ENCODE measurements at regions not wholly inside any gene's neighbourhood (a gene's known extent, or its start where the extent isn't known, plus 50 kb on each side); places are given as distances from the start of the nearest gene placed in this dataset.

- no peak for TF ChIP-seq AKNA (CRISPR knock-in tag; IDR thresholded peaks at IDR 0.05; ENCODE audit: borderline replicate concordance)
- TF ChIP-seq ZNF446 (CRISPR knock-in tag; IDR thresholded peaks at IDR 0.05) = no peak
- TF ChIP-seq ZNF343 (CRISPR knock-in tag; IDR thresholded peaks at IDR 0.05) = no peak
- TF ChIP-seq GLI4 (CRISPR knock-in tag; IDR thresholded peaks at IDR 0.05; ENCODE audit: borderline replicate concordance) = no peak
- no peak for TF ChIP-seq ZUFSP (CRISPR knock-in tag; IDR thresholded peaks at IDR 0.05; ENCODE audit: borderline replicate concordance)
- TF ChIP-seq ZNF607 (CRISPR knock-in tag; IDR thresholded peaks at IDR 0.05; ENCODE audit: borderline replicate concordance) = no peak
These were observed 436.2 kb downstream of the BRD1 start (continued) for GRCh38 chr22:49391436-49391835.

- Histone ChIP-seq H3K4me3 (replicated peaks in 1 of 3; ENCODE audit: insufficient read depth in 1 of 3, low read depth in 2 of 3, low read length in 3 of 3) (no peak overlapping the region), H3K9me3 (ENCODE audit: low read length) (no peaks in the 10 kb centered on the region), H3K9ac (ENCODE audit: insufficient read depth, low read depth, low read length) (no peak overlapping the region), H2AFZ (ENCODE audit: low read length) (no peak overlapping the region), H3K27me3 (ENCODE audit: control insufficient read depth in 1 of 2, insufficient read depth in 2 of 2, low read length in 2 of 2) (peaks cover 1 to 25% of the 10 kb centered on the region in 2 experiments; a peak in 3 of 5 replicates), H3K36me3 (replicated peaks in 1 of 2; ENCODE audit: control insufficient read depth in 1 of 2, insufficient read depth in 2 of 2, low read length in 2 of 2) (no peaks in the 10 kb centered on the region), H4K20me1 (ENCODE audit: insufficient read depth, low read length) (no peaks in the 10 kb centered on the region), H3K4me2 (ENCODE audit: low read depth, low read length) (no peak overlapping the region), H3K79me2 (ENCODE audit: insufficient read depth, low read length) (no peaks in the 10 kb centered on the region), H3K4me1 (ENCODE audit: insufficient read depth, low read length) (no peaks in the 10 kb centered on the region), H3K27ac (ENCODE audit: extremely low read length, insufficient read depth, low read length) (no peak overlapping the region)
- no peak for DNase-seq (ENCODE audit: low spot score)
- ChIA-PET POLR2A (no interaction called here), CTCF (ENCODE audit: low intra/inter-chr PET ratio, low total read pairs) (no interaction called here)
- intact Hi-C loops (cut with micrococcal nuclease; ENCODE audit: unreplicated experiment) = no loop called here
- no TSS peak for BruUV-seq (replicated peaks)
- in situ Hi-C loops (cut with HindIII; ENCODE audit: extremely low pct_ligation_motif_present, low pct_unique_long_range_greater_than_20kb) = no loop called here
- no peak for FAIRE-seq
- WGBS (ENCODE audit: low lambda C conversion rate) = 56% methylated on average over 7 of the region's 7 CpGs
- no peak for ATAC-seq
- TF ChIP-seq ZNF451 (CRISPR knock-in tag; IDR thresholded peaks at IDR 0.05) (no peak), MIER3 (CRISPR knock-in tag; IDR thresholded peaks at IDR 0.05; ENCODE audit: borderline replicate concordance) (no peak), ARID5B (CRISPR knock-in tag; IDR thresholded peaks at IDR 0.05) (no peak), ZNF883 (CRISPR knock-in tag; IDR thresholded peaks at IDR 0.05; ENCODE audit: not compliant biosample characterization) (no peak), REPIN1 (CRISPR knock-in tag; IDR thresholded peaks at IDR 0.05; ENCODE audit: borderline replicate concordance, low read depth) (no peak), BCL6 (CRISPR knock-in tag; IDR thresholded peaks at IDR 0.05) (no peak), HNRNPLL (IDR thresholded peaks at IDR 0.05; ENCODE audit: low read depth, low read length, poor library complexity, severe bottlenecking) (no peak), ZNF761 (CRISPR knock-in tag; conservative IDR thresholded peaks at IDR 0.05) (no peak)
These were observed 436.7 kb downstream of the BRD1 start for GRCh38 chr22:49390954-49391353.

Data from HepG2 (cell line).